Neuronal stem cell (in vitro differentiated cells): ENCODE measurements at regions not wholly inside any gene's neighbourhood (a gene's known extent, or its start where the extent isn't known, plus 50 kb on each side); places are given as distances from the start of the nearest gene placed in this dataset.

Source experiments
- DNase-seq: peaks from one replicate; pipeline ENCODE4 v3.0.0-alpha.2; 2013; ENCODE audit warnings: low spot score
- H2AFZ ChIP-seq: one replicate; pipeline ENCODE4 v1.6.1; 2013; ENCODE audit warnings: mild to moderate bottlenecking, low read length, inconsistent platforms
- H2AK5ac ChIP-seq: 2 replicates; pipeline ENCODE4 v1.6.1; 2013; ENCODE audit warnings: low read depth, mild to moderate bottlenecking, inconsistent platforms, low read length, moderate library complexity, mixed read lengths
- H2BK120ac ChIP-seq: 2 replicates; pipeline ENCODE4 v1.6.1; 2013; ENCODE audit warnings: low read depth, mild to moderate bottlenecking, inconsistent platforms, low read length, moderate library complexity, mixed read lengths
- H2BK12ac ChIP-seq: one replicate; pipeline ENCODE4 v1.6.1; 2013; ENCODE audit warnings: low read length, inconsistent platforms
- H2BK15ac ChIP-seq: 2 replicates; pipeline ENCODE4 v1.6.1; 2013; ENCODE audit warnings: mild to moderate bottlenecking, low read length, inconsistent platforms, mixed read lengths
- H2BK5ac ChIP-seq: one replicate; pipeline ENCODE4 v1.6.1; 2013; ENCODE audit warnings: inconsistent platforms, mild to moderate bottlenecking, low read length, moderate library complexity
- H3K14ac ChIP-seq: one replicate; pipeline ENCODE4 v1.6.1; 2013; ENCODE audit warnings: low read length, inconsistent platforms
- H3K18ac ChIP-seq: 2 replicates; pipeline ENCODE4 v1.6.1; 2013; ENCODE audit warnings: low read length, inconsistent platforms
- H3K23ac ChIP-seq: 2 replicates; pipeline ENCODE4 v1.6.1; 2013; ENCODE audit warnings: low read depth, mild to moderate bottlenecking, mixed read lengths, low read length, inconsistent platforms; ENCODE audit not compliant: poor library complexity
- H3K27ac ChIP-seq: replicated peaks from 3 replicates; pipeline ENCODE4 v1.5.1; 2013; ENCODE audit warnings: low read length, inconsistent platforms
- H3K27me3 ChIP-seq, 3 experiments: 2 replicates each; pipeline ENCODE4 v1.6.1; 2013; ENCODE audit warnings: low read length in 3 of 3, mild to moderate bottlenecking in 2 of 3, inconsistent platforms in 1 of 3, low read depth in 1 of 3, mixed read lengths in 1 of 3, moderate library complexity in 1 of 3; ENCODE audit not compliant: control insufficient read depth in 3 of 3, insufficient read depth in 3 of 3
- H3K36me3 ChIP-seq, 2 donors: replicated peaks in 1 of 2; 2 replicates each; pipeline ENCODE4 v1.6.1; 2013; ENCODE audit warnings: low read length in 2 of 2; ENCODE audit not compliant: control insufficient read depth in 2 of 2, insufficient read depth in 2 of 2
- H3K4ac ChIP-seq: 2 replicates; pipeline ENCODE4 v1.6.1; 2013; ENCODE audit warnings: inconsistent platforms, mild to moderate bottlenecking, low read length, moderate library complexity
- H3K4me1 ChIP-seq, 2 donors: 1 replicate in 1 of 2; 2 replicates in 1 of 2; pipeline ENCODE4 v1.6.1; 2013; ENCODE audit warnings: low read length in 2 of 2, low read depth in 1 of 2; ENCODE audit not compliant: control insufficient read depth in 2 of 2, insufficient read depth in 1 of 2
- H3K4me2 ChIP-seq: one replicate; pipeline ENCODE4 v1.6.1; 2013; ENCODE audit warnings: mild to moderate bottlenecking, low read length, inconsistent platforms; ENCODE audit not compliant: insufficient read depth, poor library complexity, severe bottlenecking
- H3K4me3 ChIP-seq, 2 donors: 2 replicates each; pipeline ENCODE4 v1.5.1; 2013; ENCODE audit warnings: low read length in 2 of 2, mild to moderate bottlenecking in 2 of 2, inconsistent platforms in 1 of 2, moderate library complexity in 1 of 2
- H3K79me1 ChIP-seq: one replicate; pipeline ENCODE4 v1.6.1; 2013; ENCODE audit warnings: low read depth, mild to moderate bottlenecking, inconsistent platforms, low read length, moderate library complexity
- H3K9ac ChIP-seq: one replicate; pipeline ENCODE4 v1.6.1; 2013; ENCODE audit warnings: mild to moderate bottlenecking, low read depth, low read length, inconsistent platforms; ENCODE audit not compliant: poor library complexity
- H3K9me3 ChIP-seq, 2 donors: replicated peaks in 1 of 2; 2 replicates each; pipeline versions ENCODE3 to v1.6.1; 2013; ENCODE audit warnings: low read length in 2 of 2, mild to moderate bottlenecking in 2 of 2, inconsistent platforms in 1 of 2, low read depth in 1 of 2, mixed read lengths in 1 of 2, moderate library complexity in 1 of 2; ENCODE audit not compliant: control insufficient read depth in 2 of 2, insufficient read depth in 1 of 2
- H4K8ac ChIP-seq: one replicate; pipeline ENCODE4 v1.6.1; 2013; ENCODE audit warnings: low read depth, mild to moderate bottlenecking, inconsistent platforms, low read length, moderate library complexity
- H4K91ac ChIP-seq: one replicate; pipeline ENCODE4 v1.6.1; 2013; ENCODE audit warnings: low read length, low read depth, mild to moderate bottlenecking, inconsistent platforms; ENCODE audit not compliant: poor library complexity
- WGBS, 2 donors: extraction: QIAGEN DNeasy Blood & Tissue Kit; methylation state at CpG; one replicate each; pipeline ENCODE4 v1.1.7; 2013; ENCODE audit warnings: missing lambda C conversion rate in 2 of 2, mixed read lengths in 1 of 2; ENCODE audit not compliant: insufficient read length in 2 of 2, insufficient replicate concordance in 1 of 2; ENCODE audit errors: extremely low coverage in 2 of 2; 5-methylcytosine and 5-hydroxymethylcytosine counted together

- no peak overlapping the region for H3K27ac ChIP-seq
Observed at GRCh38 chr20:54794874-54795273, 319.5 kb downstream of the DOK5 start.

GRCh38 chr20:54794110-54794509 lies 318.7 kb downstream of the DOK5 start:
- peak overlapping the region; percentile 82 for H3K14ac ChIP-seq

More at GRCh38 chr20:54794874-54795273, 319.5 kb downstream of the DOK5 start:
- Histone ChIP-seq H4K91ac (no peak overlapping the region), H3K9me3 (peaks cover 0 to 3% of the 10 kb centered on the region in 2 donors), H3K36me3 (no peaks in the 10 kb centered on the region), H2BK15ac (no peak overlapping the region), H3K9ac (no peak overlapping the region), H3K14ac (peak overlapping the region; percentile 3), H3K23ac (no peak overlapping the region), H3K27me3 (no peaks in the 10 kb centered on the region), H2BK5ac (peak overlapping the region; percentile 90), H3K18ac (peak overlapping the region; percentile 71), H4K8ac (no peak overlapping the region), H3K4me1 (no peaks in the 10 kb centered on the region), H3K79me1 (no peaks in the 10 kb centered on the region), H2AK5ac (peak overlapping the region; percentile 61), H3K4me2 (no peak overlapping the region), H2BK120ac (no peak overlapping the region), H2AFZ (no peak overlapping the region), H3K4me3 (no peak overlapping the region), H3K4ac (no peak overlapping the region), H2BK12ac (no peak overlapping the region)
- DNase-seq, result no peak
- no CpG with 5 or more reads among the region's 13 CpGs for WGBS, 2 donors

DNA sequence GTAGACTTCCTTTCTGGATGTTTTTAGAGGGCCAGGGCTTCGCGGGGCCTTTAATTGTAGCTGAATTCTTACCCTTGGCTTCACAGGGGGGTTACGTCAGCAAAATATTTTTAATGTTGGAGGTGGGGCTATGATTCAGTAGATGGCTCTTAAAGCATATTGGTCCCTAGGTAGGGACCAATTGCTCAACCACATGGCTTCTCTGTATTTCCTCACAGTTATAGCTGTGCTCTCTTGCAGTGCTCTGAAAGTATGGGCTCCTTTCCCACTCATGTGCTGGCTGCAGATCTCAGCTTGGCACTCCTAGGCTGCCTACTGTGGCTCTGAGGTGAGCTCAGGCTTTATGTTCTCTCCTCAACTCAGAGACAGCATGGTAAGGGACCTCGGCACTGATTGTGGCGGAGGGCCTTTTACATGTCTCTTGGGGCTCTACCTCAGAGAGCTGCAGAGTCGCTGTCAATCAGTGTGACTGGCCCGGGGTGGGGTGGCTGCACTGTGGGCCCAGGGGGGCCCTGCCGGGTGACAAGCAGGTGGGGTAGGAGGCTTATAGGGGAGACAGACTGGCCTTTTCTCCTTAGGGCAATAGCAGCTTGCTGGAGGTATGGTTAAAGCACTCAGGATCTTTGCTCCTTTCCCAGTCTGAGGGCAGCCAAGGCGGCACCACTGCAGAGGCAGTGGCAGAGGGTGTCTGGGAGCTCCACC lies 318.0 kb downstream of the DOK5 start:
- no peaks in the 10 kb centered on the region for H3K4me1 ChIP-seq
- H2AK5ac ChIP-seq, result no peak overlapping the region
- H3K27me3 ChIP-seq, result no peaks in the 10 kb centered on the region
- no peak overlapping the region for H3K4me3 ChIP-seq
- H3K4ac ChIP-seq, result no peak overlapping the region
- H3K14ac ChIP-seq, result no peak overlapping the region
- no peak overlapping the region for H4K91ac ChIP-seq
- no peak overlapping the region for H2BK15ac ChIP-seq
- no peak overlapping the region for H3K18ac ChIP-seq
- no peak overlapping the region for H2AFZ ChIP-seq
- H2BK120ac ChIP-seq, result no peak overlapping the region
- no peaks in the 10 kb centered on the region for H3K36me3 ChIP-seq
- no peak overlapping the region for H2BK5ac ChIP-seq
- WGBS, 2 donors, result no CpG with 5 or more reads among the region's 9 CpGs
- peaks cover 0 to 3% of the 10 kb centered on the region in 2 donors for H3K9me3 ChIP-seq
- H3K9ac ChIP-seq, result no peak overlapping the region
- no peaks in the 10 kb centered on the region for H3K79me1 ChIP-seq
- no peak overlapping the region for H3K27ac ChIP-seq
- no peak overlapping the region for H3K23ac ChIP-seq
- H2BK12ac ChIP-seq, result no peak overlapping the region
- no peak overlapping the region for H4K8ac ChIP-seq
- no peak overlapping the region for H3K4me2 ChIP-seq
- DNase-seq, result no peak

More at GRCh38 chr20:54794110-54794509, 318.7 kb downstream of the DOK5 start:
- no peak overlapping the region for H2BK120ac ChIP-seq
- no CpG with 5 or more reads among the region's 6 CpGs for WGBS, 2 donors
- H3K27ac ChIP-seq, result no peak overlapping the region
- no peaks in the 10 kb centered on the region for H3K4me1 ChIP-seq
- H3K9ac ChIP-seq, result no peak overlapping the region
- no peak overlapping the region for H2BK15ac ChIP-seq
- H3K18ac ChIP-seq, result no peak overlapping the region
- no peaks in the 10 kb centered on the region for H3K36me3 ChIP-seq
- H4K8ac ChIP-seq, result no peak overlapping the region
- no peak overlapping the region for H4K91ac ChIP-seq
- H2BK5ac ChIP-seq, result peak overlapping the region; percentile 90
- no peaks in the 10 kb centered on the region for H3K27me3 ChIP-seq
- H2AFZ ChIP-seq, result no peak overlapping the region
- H3K23ac ChIP-seq, result peak overlapping the region; percentile 31
- no peak overlapping the region for H2BK12ac ChIP-seq
- H3K4ac ChIP-seq, result no peak overlapping the region
- no peak overlapping the region for H3K4me2 ChIP-seq
- no peak overlapping the region for H3K4me3 ChIP-seq
- H3K79me1 ChIP-seq, result no peaks in the 10 kb centered on the region
- H2AK5ac ChIP-seq, result no peak overlapping the region
- H3K9me3 ChIP-seq, result peaks cover 0 to 3% of the 10 kb centered on the region in 2 donors
- DNase-seq, result no peak

DNA sequence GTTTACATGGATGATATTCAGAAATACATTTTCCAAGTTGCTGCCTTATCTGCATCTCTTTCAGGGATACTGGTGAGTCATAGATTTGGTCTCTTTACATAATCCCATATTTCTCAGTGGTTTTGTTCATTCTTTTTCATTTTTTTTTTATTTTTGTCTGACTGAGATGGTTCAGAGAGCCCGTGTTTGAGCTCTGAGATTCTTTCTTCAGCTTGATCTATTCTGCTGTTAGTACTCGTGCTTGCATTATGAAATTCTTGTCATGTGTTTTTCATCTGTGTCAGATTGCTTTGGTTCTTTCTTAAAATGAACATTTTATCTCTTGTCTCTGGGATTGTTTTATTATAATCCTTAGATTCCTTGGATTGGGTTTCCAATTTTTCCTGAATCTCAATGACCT lies 317.3 kb downstream of the DOK5 start:
- no peak overlapping the region for H2BK5ac ChIP-seq
- no peak overlapping the region for H3K4me3 ChIP-seq
- H2AK5ac ChIP-seq, result no peak overlapping the region
- H3K14ac ChIP-seq, result no peak overlapping the region
- no peak overlapping the region for H4K91ac ChIP-seq
- no peaks in the 10 kb centered on the region for H3K4me1 ChIP-seq
- no CpG with 5 or more reads among the region's 2 CpGs for WGBS, 2 donors
- no peaks in the 10 kb centered on the region for H3K27me3 ChIP-seq
- no peak overlapping the region for H2AFZ ChIP-seq
- H3K9ac ChIP-seq, result no peak overlapping the region
- no peak overlapping the region for H2BK12ac ChIP-seq
- H2BK15ac ChIP-seq, result no peak overlapping the region
- peaks cover 0 to 3% of the 10 kb centered on the region in 2 donors for H3K9me3 ChIP-seq
- H4K8ac ChIP-seq, result no peak overlapping the region
- H2BK120ac ChIP-seq, result no peak overlapping the region
- no peak overlapping the region for H3K27ac ChIP-seq
- H3K4me2 ChIP-seq, result no peak overlapping the region
- DNase-seq, result no peak
- no peak overlapping the region for H3K18ac ChIP-seq
- no peak overlapping the region for H3K23ac ChIP-seq
- no peaks in the 10 kb centered on the region for H3K36me3 ChIP-seq
- no peaks in the 10 kb centered on the region for H3K79me1 ChIP-seq
- H3K4ac ChIP-seq, result no peak overlapping the region
